HG02970 (cell line): ENCODE measurements at regions not wholly inside any gene's neighbourhood (a gene's known extent, or its start where the extent isn't known, plus 50 kb on each side); places are given as distances from the start of the nearest gene placed in this dataset.
"Not testable (repeated sequence)": the region's sequence is repeated elsewhere in the genome, so short reads cannot be mapped to it uniquely, and the experiment has no call there.

Source experiments
- ATAC-seq: cut with Tn5 transposase; IDR thresholded peaks from one replicate; pipeline ENCODE4 v1.9.1; 2021; ENCODE audit warnings: mild to moderate bottlenecking, moderate library complexity, moderate number of reproducible peaks; ENCODE audit not compliant: unreplicated experiment, low FRiP score

DNA sequence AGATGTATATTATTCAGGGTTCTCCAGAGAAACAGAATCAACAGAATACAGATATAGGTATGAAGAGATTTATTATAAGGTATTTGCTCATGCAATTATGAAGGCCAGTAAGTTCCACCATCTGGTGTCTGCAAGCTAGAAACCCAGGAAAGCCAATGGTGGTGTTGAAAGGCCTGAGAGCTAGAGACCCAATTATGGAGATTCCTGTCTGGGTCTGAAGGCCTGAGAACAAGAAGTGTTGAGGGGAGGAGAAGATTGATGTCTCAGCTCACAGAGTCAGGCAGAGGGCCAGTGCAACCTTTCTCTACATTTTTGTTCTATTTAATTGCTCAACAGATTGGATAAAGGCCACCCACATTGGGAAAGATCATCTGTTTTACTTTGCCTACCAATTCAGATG, 524.2 kb upstream of the CRIM1 start:
- ATAC-seq, result no peak

DNA sequence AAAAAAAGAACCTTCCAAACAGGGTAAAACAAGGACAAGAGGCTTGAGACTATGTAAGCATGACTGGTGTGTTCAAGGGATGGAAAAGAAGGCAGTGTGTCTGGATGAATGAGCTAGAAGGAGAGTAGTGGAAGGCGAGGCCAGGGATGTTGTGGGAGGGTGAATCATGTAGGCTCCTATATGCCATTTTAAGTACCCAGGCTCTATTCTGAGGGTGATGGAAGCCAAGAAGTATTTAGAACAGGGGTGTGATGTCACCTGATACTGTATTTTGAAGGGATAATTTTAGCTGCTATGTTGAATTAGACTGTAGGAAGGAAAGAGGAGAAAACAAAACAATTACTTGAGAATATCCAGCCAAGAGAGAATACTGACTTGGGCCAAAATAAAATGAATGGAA, 524.7 kb upstream of the CRIM1 start:
- no peak for ATAC-seq

DNA sequence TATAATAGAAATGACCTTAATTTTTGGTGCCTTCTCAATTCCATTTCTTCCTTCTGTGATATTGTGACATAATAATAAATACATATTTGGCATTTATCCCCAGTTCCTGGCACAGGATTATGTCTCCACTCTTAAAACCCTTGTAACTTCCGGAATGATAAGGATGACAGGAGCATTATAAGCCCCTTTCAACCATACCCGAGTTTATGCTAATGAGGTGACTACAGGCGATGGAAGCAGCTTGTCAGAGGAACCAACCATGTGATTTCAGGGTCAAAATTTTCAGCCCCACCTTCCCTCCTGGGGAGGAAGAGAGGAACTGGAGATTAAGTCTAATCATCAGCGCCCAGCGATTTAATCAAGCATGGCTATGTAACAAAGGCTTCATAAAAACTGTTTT, 528.5 kb upstream of the CRIM1 start:
- no peak for ATAC-seq

DNA sequence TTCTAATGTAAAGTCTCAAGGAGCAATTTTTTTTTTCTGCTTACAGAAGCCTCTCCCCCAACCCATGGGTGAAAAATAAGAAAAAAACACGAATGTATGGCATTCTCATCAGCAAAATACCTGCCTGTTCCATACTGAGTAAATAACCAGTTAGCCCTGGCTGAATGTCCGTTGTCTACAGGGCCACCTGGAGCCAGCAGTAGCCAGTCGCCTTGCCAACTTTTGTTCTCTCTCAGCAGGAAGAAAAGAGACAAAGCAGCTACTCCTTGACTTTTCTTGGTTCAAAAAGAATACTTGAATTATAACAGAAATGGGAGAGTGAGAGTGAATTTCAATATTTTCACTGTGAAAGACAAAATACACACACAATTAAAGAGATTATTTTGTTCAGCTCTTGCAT, 532.9 kb upstream of the CRIM1 start:
- no peak for ATAC-seq

DNA sequence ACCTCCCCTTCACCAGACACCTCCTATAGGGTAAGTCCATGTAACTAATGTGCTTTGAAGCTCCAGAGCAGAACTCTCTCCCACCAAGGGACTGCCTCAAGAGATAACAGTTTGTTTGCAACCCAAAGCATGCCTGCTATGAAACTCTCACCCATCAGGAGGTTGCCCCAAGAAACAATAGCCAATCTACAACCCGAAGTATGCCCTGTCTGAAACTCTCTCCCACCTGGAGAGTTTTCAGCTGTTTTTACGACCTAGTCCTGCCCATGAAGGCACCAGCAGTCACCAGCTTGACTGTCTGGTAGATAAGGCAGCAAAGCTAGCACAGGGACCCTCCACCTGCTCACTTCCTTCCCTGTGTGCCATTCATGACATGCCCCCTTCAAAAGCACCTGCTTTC, 533.9 kb upstream of the CRIM1 start:
- no peak for ATAC-seq

DNA sequence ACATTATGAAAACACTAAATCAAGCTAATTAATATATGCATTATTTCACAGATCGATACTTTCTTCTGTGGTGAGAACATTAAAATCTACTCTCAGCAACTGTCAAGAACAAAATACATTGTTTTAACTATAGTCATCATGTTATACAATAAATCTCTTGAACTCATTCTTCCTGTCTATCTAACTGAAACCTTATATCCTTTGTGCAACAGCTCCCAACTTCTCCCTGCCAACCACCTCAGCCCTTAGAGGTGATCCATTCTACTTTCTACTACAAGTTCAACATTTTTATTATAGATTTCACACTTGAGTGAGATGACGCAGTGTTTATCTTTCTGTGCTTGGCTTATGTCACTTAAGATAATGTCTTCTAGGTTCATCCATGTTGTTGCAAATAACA, 535.2 kb upstream of the CRIM1 start:
- no peak for ATAC-seq

DNA sequence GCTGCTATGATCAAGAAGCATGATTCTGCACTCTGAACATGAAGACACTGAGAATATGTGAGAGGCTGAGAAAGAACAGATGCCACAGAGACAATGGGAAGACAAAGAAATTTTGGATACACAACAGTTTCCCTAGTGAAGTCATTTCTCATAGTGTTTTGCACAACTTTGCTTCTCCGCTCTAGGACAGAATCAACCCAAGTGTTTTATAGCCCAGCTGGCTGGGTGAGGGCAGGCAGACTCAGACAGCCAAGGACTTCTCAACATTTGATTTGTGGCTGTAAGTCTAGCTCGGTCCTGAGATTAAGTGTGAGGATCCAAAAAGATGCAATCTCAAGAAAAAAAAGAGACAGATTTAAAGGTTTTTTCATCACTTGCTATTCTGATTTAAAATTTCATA, 536.5 kb upstream of the CRIM1 start:
- no peak for ATAC-seq

DNA sequence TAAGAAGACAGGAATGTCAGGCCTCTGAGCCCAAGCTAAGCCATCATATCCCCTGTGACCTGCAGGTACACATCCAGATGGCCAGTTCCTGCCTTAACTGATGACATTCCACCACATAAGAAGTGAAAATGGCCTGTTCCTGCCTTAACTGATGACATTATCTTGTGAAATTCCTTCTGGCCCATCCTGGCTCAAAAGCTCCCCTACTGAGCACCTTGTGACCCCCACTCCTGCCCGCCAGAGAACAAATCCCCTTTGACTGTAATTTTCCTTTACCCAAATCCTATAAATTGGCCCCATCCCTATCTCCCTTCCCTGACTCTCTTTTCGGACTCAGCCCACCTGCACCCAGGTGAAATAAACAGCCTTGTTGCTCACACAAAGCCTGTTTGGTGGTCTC, 537.2 kb upstream of the CRIM1 start:
- ATAC-seq, result not testable (repeated sequence)

DNA sequence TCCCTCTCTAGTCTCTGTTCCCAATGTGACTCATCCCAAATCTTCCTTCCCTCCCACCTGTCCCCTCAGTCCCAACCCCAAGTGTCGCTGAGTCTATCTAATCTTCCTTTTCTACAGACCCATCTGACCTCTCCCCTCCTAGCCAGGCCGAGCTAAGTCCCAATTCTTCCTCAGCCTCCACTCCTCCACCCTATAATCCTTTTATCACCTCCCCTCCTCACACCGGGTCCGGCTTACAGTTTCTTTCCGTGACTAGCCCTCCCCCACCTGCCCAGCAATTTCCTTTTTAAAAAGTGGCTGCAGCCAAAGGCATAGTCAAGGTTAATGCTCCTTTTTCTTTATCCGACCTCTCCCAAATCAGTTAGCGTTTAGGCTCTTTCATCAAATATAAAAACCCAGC, 541.0 kb upstream of the CRIM1 start:
- ATAC-seq, result not testable (repeated sequence)

DNA sequence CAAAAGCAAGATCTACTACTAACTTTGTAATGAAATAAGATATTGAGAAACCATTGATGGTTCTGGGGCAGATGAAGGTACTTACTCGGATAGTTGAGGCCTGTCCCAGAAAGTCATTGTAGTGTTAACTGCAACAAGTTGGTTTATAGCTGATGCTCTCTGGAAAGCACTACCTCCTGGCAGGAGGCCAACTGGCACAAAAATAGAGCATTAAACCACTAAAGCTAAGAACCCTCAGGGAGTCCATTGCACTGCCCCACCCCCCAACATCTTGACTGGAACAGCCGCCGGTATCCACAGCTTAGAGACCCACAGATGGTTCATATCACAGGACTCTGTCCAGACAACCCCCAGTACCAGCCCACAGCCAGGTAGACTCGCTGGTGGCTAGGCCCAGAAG, 552.5 kb upstream of the CRIM1 start:
- no peak for ATAC-seq

DNA sequence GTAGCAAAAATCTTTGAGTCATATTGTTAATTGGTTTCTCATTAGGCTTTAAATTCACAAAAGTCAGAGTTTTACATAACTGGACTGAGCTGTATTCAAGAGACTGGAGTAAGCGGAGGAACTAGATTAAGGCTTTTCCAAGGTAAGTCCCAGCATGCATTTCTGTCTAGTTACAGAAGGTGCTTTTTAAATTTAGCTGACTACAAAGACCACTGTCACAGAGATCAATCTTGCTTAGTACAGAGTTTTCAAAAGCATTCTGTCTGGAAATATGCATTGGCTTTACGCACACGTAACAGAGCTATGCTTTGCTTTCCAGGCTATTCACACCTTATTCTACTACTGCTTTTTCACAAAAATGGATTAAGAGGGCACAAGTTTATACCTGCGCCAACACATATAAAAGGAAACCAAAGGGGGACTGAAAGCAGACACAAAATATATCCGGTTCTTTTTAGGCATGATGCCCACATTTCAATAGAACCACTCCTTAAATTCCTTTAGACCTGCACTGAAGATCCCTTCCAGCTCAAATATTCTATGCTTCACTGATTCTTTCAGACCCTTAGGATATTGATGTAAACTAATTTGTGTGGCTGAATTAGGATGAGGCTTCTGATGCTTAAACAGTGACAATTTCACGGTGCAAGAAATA, 560.7 kb upstream of the CRIM1 start:
- ATAC-seq, result no peak

DNA sequence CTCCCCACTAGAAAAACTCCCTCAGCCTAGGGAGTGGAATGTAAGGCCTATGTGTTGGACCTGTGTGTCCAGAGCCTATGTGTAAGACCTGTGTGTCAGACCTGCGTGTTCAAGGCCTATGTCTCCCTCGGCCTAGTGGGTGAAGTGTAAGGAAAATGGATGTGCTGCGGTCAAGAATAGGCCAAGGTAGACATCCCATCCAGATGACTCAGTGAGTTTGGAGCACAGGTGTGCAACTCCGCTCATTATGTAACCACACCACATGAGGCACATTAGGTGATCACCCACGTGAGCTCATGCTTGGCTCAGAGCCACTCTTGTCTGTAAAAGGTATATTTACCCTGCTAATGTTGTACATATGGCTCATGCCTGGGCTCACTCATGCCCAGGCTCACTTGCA, 565.3 kb upstream of the CRIM1 start:
- no peak for ATAC-seq

DNA sequence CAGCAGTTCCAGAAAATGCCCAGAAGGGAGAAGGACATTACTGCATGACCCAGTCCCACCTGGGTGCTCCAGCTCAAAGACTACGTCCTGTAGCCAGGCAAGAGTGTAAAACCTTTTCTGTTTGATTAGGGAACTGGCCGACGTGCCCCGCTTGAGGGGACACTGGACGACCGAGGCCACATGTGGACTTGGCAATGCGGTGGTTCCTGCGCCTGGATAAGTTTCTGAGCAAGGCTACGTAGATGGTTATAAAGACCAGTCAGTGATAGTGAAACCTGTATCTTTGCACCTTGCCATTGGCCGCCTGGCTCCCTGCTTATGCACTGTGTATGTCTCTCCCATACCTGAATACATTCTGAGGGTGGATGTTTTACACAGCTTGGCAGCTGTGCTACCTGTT, 567.0 kb upstream of the CRIM1 start:
- no peak for ATAC-seq

DNA sequence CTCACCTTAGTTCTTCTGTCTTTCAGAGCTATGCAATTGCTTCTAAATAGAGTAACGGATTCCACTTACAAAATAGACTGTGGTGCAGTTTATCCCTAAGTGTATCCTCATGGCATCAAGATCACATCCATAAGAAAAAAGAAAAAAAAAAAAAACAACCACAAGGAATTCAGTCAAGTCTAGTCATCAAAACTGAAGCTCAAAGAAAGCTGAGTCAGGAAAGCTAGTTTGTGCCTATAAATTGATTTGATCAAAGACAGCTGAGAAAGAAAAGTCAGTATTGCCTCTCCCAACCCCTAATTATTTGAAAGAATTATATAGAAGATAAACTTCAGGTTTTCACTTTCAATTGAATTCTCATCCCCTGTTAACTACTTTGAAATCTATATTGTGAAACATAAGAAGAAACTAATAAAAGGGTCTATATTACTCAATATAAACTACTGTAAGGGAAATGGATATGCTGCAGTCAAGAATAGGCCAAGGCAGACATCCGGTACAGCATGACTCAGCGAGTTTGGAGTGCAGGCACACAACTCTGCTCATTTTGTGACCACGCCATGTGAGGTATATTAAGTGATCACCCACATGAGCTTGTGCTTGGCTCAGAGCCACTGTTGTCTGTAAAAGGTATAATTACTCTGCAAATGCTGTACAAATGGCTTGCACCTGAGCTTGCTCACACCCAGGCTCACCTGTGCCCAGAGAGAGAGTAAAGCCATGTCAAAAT, 568.1 kb upstream of the CRIM1 start:
- no peak for ATAC-seq

DNA sequence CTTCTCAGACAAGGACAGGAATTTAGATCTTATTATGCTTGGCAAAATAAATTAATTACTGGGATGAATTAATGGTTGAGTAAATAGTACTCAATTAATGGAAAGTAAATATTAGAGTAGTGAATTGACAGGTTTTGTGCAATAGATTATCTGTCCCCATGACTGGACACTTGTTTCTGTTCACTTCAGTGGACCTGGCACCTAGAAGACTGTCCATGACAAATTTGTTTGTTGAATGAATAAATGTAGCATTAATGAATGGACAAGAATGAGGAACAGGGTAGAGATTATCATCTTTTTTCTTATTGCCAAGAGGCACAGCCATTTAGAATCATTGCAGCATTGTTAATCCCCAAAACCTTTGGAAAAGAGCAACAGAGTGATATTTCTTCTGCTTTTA, 570.0 kb upstream of the CRIM1 start:
- ATAC-seq, result no peak

DNA sequence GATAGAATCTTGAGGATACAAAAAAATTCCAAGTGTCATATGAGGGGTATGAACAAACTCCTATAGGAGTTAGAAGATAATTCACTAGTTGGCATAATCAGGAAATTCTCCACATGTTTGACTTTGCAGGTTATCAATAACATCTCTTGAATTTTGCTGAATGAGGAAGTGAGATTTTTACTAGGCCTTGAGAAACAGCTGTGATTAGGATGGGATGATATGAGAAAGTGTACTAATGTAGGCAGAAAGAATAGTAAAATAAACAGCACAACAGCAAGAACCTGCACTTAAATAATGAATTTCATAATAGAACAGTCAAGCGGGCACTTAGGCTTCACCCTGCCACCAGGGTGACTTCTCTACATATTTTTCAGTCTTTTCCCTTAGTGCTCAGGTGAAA, 570.8 kb upstream of the CRIM1 start:
- ATAC-seq, result no peak

DNA sequence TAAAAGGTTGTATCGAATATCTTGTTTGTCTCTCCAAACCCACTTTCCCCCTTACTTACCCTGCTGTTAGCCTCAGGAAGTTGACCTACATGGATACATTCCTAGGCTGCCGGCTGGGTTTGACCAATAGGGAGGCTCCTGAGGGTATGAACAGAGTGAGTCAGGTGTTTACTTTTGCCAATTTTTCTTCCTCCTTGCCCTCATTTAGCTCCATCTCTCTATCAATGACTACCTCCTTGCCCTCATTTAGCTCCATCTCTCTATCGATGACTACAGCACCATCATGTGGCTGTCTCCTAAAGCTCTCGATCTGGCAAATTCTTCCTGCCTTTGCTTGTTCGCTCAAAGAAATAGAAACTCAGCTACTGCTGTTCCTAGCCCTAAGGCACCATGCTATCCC, 571.9 kb upstream of the CRIM1 start:
- no peak for ATAC-seq

DNA sequence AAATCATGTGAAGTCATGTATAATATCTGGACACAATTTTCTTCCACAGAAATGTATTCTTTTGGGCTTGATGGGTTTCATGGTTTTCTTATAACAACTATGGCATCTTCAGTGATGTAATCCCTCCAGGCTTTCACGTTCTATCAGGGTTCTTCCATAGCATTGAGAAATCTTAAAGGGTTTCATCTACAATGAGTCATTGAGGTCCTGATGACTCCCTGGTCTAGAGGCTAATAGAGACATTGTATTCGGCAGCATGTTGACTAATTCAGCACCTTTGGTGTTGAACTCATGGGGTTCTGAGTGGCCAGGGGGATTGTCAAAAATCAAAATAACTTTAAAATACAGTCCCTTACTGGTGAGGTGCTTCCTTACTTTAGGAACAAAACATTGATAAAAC, 614.0 kb upstream of the CRIM1 start:
- ATAC-seq, result no peak

DNA sequence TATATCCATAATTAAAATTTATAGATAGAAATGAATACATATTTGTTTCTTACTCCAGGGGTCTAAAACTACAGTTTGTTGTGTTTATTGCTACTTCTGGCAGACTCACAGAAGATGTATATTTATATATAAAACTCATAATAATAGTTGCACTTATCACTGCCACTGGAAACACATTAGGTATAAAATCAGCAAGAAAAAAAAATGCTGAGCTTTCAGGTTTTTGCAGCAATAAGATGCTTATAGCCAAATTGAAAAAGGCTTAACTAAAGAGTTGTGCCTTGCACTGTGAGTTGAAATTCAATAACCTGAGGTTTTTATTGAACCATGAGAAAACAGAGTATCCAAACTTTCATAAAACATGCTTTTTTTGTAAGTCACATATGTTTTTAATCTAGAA, 623.9 kb upstream of the CRIM1 start:
- ATAC-seq, result no peak

DNA sequence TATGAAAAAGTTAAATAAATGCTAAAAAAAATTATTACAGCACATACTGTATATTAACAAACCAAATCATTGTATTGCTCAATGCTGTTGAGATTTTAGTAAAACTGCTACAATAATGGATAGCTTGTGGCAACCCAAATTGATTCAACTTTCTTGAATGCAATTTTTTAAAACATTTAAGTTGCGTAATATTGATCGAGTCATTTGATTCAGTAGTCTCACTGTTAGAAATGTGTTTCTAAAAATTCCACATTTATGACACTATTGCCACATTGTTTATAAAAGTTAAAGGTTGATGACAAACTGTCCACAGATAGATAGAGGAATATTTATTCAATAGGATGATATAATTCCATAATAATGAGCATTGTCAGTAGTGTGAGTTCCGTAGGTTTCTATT, 640.7 kb upstream of the CRIM1 start:
- ATAC-seq, result no peak

DNA sequence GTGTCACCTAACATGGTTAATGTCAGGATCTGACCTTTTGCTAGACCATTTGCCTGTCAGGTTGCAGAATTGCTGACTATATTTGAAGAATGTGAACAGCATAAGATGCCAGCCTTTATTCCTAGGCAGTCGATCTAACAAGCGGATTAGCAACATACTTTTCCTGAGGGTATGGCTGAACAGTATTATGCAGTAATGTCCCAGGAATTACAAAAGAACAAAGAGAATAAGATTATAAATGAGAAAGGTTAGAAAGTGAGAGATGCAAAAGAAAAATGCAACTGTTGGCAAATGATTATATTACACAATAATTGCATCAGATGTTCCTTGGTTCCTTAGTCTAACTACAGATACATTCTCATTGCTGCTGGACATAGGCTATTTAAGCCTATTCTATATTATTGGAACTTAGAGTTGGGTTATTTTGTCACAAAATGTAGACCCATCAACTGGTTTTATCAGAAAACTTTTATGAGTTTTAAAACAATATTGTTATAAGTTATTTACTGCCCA, 647.1 kb upstream of the CRIM1 start:
- no peak for ATAC-seq

DNA sequence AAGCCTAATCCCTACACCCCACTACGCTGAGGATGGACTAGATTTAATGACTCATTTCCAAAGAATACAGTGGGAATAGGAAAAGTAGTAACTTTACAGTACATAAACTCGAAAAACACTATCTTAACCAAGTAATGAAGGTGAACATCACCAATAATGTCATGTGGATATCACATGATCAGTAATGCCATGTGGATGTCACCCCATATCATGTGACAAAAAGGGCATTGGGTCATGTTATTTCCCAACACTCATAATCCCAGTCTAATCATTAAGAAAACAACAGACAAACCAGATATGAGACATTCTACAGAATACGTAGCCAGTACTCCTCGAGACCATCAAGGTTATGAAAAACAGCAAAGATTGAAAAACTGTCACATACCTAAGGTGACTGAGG, 667.3 kb upstream of the CRIM1 start:
- no peak for ATAC-seq
